GM21717 (cell line): ENCODE measurements at regions not wholly inside any gene's neighbourhood (a gene's known extent, or its start where the extent isn't known, plus 50 kb on each side); places are given as distances from the start of the nearest gene placed in this dataset.
"Not testable (repeated sequence)": the region's sequence is repeated elsewhere in the genome, so short reads cannot be mapped to it uniquely, and the experiment has no call there.

ENCODE experiments used
- ATAC-seq: cut with Tn5 transposase; IDR thresholded peaks from one replicate; pipeline ENCODE4 v1.9.1; 2021; ENCODE audit warnings: mild to moderate bottlenecking, moderate library complexity; ENCODE audit not compliant: unreplicated experiment

DNA sequence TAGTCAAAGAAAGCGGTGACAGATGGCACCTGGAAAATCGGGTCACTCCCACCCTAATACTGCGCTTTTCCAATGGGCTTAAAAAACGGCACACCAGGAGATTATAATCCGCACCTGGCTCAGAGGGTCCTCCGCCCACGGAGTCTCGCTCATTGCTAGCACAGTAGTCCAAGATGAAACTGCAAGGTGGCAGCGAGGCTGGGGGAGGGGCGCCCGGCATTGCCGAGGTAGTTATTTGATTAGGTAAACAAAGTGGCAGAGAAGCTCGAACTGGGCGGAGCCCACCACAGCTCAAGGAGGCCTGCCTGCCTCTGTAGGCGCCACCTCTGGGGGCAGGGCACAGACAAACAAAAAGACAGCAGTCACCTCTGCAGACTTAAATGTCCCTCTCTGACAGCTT, 521.1 kb downstream of the ETNK1 start:
- not testable (repeated sequence) for ATAC-seq

DNA sequence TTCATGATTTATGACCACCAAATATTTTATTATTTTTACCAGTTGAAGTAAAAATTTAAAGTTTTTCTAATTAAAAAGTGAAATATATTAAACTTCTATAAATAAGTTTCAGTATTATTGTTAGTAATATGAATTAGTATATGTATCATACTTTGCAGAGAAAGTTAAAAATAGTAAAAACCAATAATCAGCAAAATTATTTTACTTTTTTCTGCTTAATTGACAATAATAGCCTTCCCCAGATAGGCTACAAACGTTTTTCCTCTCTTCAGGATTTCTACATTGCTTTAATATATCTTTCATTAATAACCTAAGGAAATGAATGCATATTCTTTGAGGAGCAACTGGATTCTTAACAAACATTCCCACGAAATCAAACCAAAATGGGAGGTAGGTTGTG, 543.5 kb downstream of the ETNK1 start:
- no peak for ATAC-seq

DNA sequence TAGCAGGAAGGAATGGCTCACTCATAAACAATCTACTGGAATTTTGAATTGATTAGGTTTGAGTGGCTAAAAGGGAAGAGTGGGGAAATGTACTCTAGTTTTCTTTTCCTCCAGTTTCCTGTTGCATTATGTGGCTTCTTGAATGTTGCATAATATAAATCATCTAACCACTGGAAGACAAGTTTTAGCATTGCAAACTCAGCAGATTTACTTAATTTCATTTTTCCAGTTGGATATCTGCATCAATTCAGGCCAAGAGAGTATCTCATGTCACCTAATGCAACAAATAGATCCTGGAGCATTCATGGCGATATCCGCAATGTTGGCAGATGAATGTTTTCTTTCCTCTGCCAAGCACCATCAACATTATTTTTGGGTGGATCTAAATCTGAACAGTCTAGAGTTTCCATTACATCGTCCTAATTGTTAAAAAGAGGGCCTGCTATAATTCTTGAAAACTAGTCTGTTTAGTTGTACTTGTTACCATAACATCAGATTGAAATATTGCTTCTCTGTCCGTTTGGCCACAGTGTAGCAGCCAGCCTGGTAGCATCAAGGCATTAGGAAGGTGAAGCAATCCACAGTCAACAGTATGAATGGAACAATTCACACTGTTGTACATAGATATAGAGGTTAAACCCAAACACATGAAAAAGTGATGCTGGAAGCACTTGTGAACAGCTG, 544.2 kb downstream of the ETNK1 start:
- ATAC-seq, result no peak

DNA sequence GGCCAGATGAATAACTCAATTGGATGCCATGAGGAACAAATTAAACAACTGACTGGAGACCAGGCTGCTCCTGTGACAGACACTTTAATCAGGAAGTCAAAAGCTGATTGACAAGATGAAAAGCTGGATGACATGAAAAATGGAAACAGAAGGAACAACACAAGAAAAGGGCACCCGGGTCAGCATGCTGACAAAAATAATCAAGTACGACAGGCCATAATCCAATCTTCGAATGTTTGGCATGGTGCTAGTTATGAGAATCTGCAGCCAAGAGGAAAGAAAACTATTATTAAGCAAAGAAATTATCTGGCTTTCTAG, 544.7 kb downstream of the ETNK1 start:
- no peak for ATAC-seq

DNA sequence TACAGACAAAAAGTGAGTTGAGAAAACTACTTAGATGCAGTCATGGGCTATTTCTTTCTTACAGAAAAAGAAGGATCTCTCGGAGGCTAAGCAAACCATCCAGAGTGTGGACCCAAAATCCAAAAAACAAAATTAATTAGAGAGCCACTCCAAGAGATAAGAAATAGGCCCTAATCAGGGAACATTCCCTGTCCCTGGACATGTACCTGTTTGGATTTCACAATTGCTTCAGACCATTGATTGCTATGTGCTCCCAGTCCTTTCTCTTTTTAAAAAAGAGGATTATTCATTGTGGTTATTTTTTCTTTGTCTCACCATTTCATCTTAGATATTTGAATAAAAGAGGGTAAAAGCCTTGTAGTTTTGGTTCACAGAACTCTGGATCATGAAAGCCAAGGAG, 549.9 kb downstream of the ETNK1 start:
- no peak for ATAC-seq

DNA sequence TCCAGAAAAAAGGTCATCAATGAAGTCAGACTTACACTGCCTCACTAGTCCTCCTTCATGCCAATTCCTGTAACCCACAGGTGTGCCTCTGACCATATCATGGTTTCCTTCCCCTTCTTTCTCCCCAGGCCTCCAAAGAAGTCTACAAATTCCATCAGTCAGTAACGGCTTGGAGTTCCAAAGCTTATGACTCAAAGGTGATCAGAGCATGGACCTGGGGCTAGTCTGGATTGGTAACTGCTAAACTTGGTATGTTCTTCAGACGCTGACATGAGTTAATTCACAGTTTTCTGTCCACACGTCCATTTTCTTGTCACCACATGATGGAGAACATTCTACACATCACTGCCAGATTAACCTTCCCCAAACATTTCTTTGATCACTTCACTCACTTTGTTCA, 560.4 kb downstream of the ETNK1 start:
- no peak for ATAC-seq

DNA sequence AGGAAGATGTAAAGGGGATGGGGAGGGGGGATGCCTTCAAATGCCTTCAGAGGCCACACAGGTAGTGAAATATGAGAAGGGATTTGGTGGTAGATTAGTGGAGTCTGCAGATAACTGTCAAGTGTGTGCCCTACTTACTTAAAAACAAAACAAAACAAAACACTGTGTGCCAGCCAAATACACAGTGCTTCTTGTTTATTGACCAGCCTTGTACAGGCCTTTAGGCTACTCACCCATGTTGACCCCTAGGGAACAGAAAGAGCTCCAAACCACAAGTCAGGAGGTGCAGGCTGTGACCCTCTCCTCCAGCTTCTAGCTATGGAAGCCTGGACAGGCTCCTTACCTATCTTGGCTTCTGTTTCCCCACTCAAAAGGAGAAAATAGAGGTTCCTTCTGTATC, 562.0 kb downstream of the ETNK1 start:
- no peak for ATAC-seq

DNA sequence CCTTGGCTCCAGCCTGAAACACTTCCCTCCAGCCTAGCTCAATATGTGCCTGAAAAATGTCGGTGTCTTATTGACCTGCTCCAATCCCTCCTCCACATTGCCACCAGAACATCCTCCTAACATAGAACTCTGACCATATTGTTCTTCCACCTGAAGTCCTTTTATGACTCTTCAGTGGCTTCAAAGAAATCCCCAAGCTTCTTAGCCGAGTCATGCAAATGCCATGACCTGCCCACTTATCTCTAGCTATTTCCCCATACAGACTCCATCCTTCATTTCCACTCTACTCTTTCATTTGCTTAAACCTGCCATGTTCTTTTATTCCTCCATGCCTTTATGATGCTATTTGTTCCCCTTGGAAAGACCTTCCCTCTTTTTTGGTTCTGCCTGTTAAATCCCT, 568.6 kb downstream of the ETNK1 start:
- no peak for ATAC-seq

DNA sequence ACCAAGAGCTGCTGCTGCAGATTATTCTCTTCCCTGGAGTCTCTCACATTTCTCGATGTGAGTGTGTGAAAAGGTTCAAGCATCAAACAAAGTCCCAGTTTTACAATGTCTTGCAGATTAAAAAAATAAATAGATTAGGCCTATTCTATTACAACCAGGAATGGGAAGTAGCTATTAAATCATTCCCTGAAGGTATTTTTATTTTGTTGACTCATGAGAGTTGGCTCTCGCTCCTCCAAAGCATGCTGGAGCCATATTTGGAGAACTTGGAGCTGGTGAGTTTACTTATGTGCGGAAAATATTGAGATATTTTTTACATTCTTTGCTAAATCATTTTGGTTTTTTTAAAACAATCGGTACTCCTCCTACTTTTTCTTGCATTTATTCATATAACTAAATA, 572.3 kb downstream of the ETNK1 start:
- ATAC-seq, result no peak

DNA sequence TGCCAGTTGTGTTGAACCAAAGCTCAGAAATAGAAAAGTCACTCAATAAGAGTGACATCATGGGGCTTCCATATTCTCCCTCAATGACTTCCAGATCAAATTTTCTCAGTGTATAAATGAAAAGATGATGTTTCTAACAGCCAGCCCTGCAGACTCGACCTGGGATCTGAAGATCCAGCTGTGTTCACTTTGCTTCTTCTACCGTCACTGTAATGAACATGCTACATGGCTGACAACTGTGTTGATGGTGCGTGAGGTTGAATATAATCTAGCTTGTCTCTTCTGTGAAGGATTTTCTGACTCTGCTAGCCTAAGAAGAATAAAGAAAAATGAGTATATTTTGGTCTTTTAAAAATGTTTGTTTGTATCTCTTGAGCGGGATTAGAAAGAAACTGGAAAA, 577.8 kb downstream of the ETNK1 start:
- ATAC-seq, result no peak

DNA sequence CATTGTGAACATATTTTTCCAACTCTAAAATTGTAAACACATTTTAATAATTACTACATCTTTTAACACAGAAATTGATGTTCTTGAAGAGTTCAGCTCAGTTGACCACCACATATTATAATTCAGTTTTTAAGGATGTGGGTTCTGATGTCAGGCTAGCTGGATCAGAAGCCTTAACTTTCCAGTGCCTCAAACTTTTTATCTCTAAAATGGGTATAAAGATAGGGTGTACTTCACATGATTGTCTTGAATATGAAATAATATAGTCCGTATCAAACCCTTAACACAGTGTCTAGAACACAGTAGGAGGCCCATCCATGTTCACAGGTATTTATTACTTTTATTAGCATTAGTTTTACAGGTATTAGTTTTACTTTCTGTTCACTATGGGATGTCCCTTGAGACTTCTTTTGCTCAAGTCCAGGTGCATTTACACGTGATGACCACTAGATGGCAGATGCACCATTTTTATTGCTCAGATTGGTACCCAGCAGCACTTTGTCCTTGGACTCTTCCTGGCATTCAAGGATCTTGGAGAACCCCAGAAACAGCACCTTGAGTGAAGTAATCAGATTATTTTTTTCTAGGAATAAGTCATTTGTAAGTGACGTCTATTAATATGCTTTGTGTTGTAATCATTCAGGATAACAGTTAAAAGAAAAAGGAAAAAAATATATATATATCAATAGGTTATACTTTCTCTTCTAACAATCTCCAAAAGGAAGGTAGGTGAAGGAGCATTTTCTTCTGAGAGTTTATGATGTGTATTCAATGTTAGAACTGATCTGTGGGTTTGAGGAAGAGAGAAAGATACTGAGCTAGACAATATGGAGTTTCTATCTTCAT, 580.2 kb downstream of the ETNK1 start:
- peak; percentile 96 for ATAC-seq

DNA sequence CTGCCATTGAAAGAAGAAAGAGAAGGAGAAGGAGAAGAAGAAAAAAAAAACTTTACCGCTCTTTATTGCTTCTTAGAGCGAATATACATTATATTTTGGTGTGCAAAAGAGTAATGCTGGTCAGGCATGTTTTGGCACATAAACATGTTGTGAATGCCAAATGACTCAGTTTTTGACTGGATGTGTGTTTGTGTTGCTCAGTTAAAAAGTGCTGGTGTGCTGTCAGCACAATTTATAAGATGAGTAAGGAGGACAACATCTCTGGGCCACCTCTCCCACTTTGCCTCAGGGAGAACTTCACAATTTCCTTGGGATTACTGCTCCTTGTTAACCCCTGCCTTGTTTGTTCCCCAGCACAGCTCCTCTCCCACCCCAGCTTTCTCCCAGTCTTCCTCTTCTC, 584.8 kb downstream of the ETNK1 start:
- ATAC-seq, result no peak

DNA sequence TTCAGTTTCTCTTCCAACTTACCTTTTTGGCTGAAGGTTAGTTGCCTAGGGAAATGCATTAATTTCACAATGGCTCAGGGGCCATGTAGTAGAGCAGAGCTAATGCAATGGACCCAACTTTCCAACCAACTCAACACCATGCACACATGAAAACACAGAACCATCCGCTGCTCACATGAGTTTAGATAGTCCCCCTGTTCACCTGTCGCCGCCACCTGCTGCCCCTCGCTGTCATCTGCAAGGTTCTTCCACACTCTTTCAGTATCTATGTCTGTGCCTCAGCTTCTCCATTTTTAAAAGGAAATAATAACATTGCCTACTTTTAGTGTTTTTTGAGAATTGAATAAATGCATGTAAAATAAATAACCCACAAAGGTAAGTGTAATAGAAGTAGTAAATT, 585.6 kb downstream of the ETNK1 start:
- no peak for ATAC-seq

DNA sequence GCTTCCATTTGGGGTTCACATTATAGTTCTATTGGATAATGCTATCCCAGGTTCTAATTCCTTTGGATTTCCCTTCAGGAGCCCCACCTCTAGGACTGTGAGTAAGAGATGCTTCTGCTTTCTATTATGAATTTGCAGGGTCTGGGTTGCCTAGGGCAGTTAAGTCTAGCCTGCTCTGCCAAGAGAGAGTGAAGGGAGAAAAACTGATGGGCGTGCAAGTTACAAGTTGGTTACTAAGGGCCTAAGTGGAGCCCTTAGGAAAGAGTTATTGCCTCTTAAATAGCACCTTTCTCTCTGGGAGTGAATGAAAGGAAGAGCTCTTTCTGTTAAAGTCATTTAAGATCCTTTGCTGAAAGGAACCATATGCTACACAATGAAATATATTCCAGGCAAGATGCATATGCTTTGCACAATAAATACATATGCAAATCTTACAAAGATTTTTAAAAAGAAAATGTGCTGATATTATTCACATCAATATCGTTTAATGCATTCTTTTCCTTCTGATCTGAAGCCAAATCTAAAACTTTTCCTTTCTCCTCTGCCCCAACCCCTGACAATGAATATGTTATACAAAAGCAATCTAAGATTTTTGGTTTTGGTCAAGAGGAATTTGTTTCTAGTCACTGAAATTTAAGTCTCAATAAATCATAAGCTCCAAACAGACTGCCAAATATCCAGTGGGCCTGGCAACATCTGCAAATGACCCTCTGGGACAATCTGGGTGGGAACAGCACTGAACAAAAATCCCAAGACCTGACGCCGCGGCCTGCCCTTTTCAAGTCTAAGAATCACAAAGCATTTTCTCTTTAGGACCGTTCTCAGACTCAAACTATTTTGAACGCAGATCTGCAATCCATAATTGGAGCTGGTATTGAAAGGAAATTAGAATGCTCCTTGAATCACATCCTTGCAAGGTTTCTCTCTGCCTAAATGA, 586.7 kb downstream of the ETNK1 start:
- ATAC-seq, result no peak

DNA sequence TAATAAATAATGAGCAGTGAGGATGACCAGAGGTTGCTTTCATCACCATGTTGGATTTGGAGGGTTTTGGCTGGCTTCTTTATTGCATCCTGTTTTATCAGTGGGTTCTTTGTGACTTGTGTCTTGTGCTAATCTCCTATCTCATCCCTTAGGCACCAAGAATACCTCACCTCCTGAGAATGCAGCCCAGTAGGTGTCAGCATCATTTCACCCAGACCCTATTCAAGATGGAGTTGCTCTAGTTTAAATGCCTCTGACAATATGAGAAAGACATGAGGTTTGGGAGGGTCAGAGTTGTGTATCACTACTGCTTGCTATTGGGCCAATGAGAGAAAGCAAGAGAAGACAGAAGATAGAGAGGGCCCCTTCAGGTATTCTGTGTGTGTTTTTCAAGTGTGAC, 592.2 kb downstream of the ETNK1 start:
- ATAC-seq, result no peak

DNA sequence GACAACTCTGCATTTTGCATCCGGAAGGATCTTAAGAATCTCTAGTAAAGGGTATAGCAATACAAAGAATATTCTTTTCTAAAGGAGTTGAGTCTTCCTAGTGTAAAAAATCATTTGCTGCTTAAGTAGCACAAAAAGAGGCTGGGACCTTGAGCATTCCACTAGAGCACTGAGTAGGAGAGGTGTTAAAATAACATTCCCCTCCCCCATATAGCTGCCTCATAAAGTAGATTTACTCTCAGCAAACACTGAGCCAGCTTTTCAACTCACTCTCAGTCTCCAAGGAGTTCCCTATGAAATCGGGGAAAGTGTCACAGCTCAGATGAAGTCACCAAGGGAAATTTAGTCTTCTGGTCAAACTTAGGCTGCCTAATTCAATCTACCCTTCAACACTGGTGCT, 592.7 kb downstream of the ETNK1 start:
- ATAC-seq, result no peak

DNA sequence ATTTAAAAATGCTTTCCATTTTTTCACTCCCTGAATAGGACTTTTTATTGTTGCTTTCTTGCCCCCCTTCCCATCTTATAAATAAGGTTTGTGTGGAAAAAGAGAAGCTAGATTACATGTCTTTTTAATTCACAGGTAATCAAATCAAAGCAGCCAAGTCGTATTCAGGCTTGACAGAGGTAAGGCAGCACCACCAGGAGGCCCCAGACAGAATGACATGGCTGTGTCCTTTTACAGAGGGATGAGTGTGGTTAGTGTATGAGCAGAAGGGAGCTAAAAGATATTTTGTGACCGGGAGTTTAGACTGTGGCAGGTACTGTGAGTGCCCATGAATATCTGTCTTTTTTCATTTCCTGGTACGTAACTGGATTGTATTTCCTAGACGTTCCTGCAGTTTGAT, 596.1 kb downstream of the ETNK1 start:
- ATAC-seq, result no peak

DNA sequence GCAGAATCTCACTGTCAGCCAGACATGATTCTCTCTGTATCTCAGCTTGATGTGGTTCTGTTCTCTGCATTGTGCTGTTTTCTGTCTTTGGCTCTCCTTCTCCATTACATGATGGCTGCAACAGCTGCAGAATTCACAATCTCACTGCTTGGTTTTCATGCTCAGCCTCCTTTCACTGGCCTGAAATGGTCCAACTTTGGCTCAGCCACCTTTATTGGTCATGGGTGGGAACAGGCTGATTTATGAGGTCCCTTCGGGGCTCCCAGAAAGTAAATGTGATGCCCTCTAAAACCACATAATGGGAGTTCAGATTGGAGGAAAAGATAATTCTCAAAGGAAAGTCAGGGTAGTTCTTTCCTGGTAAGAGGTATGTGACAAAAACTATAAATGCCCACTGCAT, 597.0 kb downstream of the ETNK1 start:
- no peak for ATAC-seq

DNA sequence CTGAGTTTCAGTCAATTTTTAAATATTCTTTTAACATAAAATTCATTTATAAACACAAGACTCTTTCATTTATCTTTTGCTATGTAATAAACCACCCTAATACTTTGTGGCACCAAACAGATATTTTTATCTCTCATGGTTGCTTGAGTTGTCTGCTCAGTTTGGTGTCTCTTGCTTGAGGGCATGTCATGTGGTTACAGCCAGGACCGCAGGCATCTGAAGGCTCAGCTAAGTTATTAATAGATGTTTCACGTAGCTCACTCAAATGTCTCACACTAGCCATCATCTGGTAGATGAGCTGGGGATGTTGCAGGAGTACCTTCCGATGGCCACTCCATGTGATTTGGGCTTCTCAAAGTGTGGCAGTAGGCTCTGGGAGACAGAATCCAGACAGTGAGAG, 597.8 kb downstream of the ETNK1 start:
- ATAC-seq, result no peak

DNA sequence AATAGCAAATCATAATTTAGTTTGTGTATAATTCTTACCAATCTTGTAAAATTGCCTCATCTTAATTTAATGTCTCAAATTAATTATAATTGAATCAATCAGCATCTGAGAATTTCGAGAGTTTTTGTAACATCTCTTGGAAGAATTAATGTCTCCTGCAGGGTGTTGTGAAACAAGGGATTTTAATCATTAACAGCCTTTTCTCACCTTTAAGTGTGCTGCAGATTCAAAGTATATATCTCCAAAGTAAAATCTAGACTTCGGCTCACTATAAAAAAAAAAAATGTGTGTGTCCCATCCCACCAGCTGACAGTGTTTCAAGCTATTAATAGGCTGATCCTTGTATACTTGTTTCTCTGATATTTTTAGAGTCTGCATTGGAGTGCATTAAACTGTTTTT, 603.1 kb downstream of the ETNK1 start:
- no peak for ATAC-seq

DNA sequence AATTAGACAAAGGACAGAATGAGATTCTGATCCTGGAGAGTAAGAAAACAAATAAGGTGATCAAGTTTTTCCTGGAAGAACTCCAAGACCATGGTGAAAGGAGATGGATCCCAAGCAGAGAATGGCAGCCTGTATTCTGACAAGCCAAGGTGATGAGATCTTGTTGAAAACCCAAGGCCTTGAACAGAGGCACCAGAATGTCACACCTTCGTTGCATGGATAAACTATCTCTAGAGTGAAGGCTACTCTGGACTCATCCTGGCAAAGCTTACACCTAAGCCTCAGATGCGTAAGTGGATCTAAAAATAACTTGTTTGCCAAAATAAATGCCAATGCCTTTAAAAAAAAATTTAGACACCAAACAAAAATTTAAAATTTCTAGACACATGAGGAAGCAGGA, 605.9 kb downstream of the ETNK1 start:
- ATAC-seq, result no peak
